C4-2B (cell line): ENCODE measurements at regions not wholly inside any gene's neighbourhood (a gene's known extent, or its start where the extent isn't known, plus 50 kb on each side); places are given as distances from the start of the nearest gene placed in this dataset.

Experiments
- H3K27ac ChIP-seq: fragments of 450-650 bp; 2 replicates; pipeline ENCODE4 v1.5.1; 2017
- ZFX ChIP-seq: fragments of 450-650 bp; IDR thresholded peaks from 2 replicates; pipeline ENCODE4 v1.6.1; 2017
- TF ChIP-seq, protein P1 (sequence below): fragments of 450-650 bp; conservative IDR thresholded peaks from 2 replicates; pipeline ENCODE4 v1.5.1; 2017; ENCODE audit warnings: mild to moderate bottlenecking

DNA sequence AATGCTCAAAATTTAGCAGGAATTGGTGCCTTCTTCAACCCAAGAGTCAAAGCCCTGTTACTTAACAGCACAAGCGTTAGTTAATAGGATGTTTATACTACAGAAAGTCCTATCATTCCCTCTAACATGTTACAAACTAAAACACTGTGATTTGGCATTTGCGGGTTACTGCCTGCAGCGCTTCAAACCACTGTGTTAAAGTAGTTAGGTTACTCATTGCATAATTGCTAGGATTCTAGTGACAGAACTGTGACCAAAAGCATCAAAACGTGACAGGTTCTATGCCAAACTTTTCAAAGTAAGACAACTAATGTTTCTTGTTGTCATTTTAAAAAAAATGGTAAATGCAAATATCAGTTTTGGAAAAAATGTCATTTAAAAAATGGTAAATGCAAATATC lies 442.8 kb upstream of the ZFP42 start:
- no peak overlapping the region for H3K27ac ChIP-seq
- TF ChIP-seq, protein P1, sequence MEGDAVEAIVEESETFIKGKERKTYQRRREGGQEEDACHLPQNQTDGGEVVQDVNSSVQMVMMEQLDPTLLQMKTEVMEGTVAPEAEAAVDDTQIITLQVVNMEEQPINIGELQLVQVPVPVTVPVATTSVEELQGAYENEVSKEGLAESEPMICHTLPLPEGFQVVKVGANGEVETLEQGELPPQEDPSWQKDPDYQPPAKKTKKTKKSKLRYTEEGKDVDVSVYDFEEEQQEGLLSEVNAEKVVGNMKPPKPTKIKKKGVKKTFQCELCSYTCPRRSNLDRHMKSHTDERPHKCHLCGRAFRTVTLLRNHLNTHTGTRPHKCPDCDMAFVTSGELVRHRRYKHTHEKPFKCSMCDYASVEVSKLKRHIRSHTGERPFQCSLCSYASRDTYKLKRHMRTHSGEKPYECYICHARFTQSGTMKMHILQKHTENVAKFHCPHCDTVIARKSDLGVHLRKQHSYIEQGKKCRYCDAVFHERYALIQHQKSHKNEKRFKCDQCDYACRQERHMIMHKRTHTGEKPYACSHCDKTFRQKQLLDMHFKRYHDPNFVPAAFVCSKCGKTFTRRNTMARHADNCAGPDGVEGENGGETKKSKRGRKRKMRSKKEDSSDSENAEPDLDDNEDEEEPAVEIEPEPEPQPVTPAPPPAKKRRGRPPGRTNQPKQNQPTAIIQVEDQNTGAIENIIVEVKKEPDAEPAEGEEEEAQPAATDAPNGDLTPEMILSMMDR = no peak
- TF ChIP-seq ZFX = no peak

DNA sequence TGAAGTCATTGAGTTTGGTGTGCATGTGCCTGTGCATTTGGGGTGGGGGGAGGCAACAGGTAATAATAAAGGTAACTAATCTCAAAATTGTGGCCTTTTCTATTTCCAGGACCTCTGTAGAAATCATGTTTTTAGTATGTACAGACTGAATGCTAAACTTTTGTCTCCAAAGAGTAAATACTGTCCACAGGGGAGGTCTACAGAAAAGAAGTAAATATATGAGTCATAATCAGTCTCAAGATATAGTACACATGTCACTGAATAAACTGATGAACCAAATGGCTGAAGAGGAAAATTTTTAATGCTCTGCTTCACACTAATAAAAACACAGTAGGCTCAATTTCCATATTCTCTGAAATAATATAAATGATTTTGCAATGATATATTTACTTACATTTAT lies 440.4 kb upstream of the ZFP42 start:
- H3K27ac ChIP-seq = no peak overlapping the region
- TF ChIP-seq, protein P1 = no peak

DNA sequence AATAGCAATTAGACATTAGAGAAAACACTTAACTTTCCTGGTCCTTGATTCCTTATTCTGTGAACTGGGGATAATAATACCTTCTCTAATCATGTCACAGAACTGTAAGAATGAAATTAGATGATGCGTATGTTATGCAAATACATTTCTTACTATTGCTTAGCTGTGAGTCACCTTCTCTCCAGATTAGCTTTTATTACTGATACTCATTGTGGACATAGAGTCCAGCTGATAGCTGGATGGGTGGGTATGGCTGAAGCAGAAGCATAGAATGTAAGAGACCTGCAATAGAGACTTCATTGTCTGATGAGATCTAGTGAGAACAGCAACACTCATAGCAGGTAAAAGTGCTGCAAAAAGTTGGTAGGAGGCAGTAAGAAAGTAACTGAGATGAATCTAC lies 437.2 kb upstream of the ZFP42 start:
- no peak for TF ChIP-seq ZFX
- TF ChIP-seq, protein P1 = no peak
- no peak overlapping the region for H3K27ac ChIP-seq

DNA sequence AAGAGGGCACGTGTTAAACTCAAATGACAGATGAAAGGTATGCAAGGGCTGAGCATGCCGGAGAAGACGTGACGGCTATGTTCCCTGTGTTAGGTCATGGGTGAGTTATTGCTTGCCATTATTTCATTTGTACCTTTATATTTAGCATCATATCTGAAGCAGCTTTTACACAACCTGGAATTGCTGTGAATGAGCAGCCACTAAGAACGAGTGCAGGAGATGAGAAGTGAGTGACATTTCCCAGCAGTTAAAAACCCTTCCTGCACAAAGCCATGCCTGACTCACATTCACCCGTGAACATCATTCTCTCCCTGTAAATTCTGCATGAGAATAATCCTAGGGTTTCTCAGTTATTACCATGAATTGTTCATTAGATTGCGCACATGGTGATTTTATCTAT lies 433.2 kb upstream of the ZFP42 start:
- no peak overlapping the region for H3K27ac ChIP-seq
- no peak for TF ChIP-seq ZFX
- TF ChIP-seq, protein P1 = no peak

DNA sequence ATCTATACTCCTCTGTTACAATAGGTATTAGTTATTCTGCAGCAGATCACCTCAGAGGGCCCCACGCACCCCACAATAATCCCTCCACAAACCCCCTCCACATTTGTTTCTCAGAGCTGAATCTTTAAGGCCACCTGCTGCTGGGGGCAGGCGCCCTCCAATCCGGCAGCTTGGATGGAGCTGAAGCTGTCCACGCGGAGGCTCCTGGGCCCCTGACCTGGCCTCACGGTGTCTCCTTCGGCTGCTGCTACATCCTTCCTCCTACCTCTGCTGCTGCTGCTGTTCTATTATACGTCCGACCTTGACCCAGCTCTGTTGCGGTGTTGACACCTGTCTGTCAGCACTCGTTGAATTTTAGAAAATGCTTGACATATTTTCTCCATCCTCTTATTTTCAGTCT lies 430.2 kb upstream of the ZFP42 start:
- no peak overlapping the region for H3K27ac ChIP-seq
- no peak for TF ChIP-seq ZFX
- TF ChIP-seq, protein P1 = no peak

DNA sequence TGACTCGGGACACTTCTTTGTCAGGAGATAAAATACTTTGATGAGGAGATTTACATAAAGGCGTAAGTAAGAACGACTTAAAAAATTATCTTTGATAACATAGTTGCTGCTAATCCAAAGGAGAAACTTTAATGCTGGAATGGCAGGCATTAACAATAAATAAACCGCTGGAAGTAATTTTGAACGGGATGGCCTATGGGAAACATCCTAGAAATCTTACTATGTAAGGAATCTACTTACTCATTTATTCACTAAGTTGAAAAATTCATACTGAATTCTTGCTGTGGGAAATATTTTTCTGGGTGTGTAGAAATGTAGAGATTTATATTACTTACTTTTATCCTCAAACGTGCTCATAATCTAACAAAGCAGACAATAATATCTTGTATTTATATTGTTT lies 425.7 kb upstream of the ZFP42 start:
- no peak overlapping the region for H3K27ac ChIP-seq
- TF ChIP-seq, protein P1 = no peak
- TF ChIP-seq ZFX = no peak

DNA sequence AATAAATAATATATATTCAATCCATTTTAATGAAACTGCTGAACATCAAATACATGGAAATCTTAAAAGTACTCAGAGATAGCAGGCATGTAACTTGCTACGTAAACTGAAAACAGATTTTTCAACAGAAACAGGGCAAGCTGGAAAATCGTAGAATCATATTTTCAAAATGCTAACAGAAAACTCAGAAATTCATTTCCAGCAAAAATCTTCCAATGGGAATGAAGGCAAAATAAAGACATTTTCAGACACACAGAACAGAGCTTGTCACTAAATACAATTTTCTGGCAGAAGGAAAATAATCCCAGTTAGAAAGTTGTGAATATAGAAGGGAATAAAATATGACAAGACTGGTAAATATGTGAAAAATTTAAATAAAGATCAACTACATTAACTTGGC lies 419.9 kb upstream of the ZFP42 start:
- no peak for TF ChIP-seq ZFX
- TF ChIP-seq, protein P1 = no peak
- no peak overlapping the region for H3K27ac ChIP-seq
